Endothelial cell (in vitro differentiated cells): ENCODE measurements at regions not wholly inside any gene's neighbourhood (a gene's known extent, or its start where the extent isn't known, plus 50 kb on each side); places are given as distances from the start of the nearest gene placed in this dataset.

Experiments
- DNase-seq: peaks from one replicate; pipeline ENCODE4 v3.0.0; 2021; ENCODE audit warnings: low spot score
- H3K27ac Mint-ChIP-seq: one replicate; pipeline ENCODE4 v1.8.0; 2021; ENCODE audit warnings: mixed read lengths, inconsistent platforms; ENCODE audit not compliant: unreplicated experiment
- H3K27me3 Mint-ChIP-seq: one replicate; pipeline ENCODE4 v1.8.0; 2021; ENCODE audit warnings: mild to moderate bottlenecking, moderate library complexity, mixed read lengths, inconsistent platforms; ENCODE audit not compliant: unreplicated experiment
- H3K36me3 Mint-ChIP-seq: one replicate; pipeline ENCODE4 v1.8.0; 2021; ENCODE audit warnings: mild to moderate bottlenecking, low read depth, mixed read lengths, inconsistent platforms; ENCODE audit not compliant: unreplicated experiment
- H3K4me1 Mint-ChIP-seq: one replicate; pipeline ENCODE4 v1.8.0; 2021; ENCODE audit warnings: mild to moderate bottlenecking, mixed read lengths, inconsistent platforms; ENCODE audit not compliant: unreplicated experiment
- H3K4me3 Mint-ChIP-seq: one replicate; pipeline ENCODE4 v1.8.0; 2021; ENCODE audit warnings: mild to moderate bottlenecking, mixed read lengths, inconsistent platforms; ENCODE audit not compliant: unreplicated experiment
- H3K9me3 Mint-ChIP-seq: one replicate; pipeline ENCODE4 v1.8.0; 2021; ENCODE audit warnings: mixed read lengths, inconsistent platforms; ENCODE audit not compliant: unreplicated experiment
- TF ChIP-seq, protein P1 (sequence below): fragments of 200-600 bp; sonication (generic); IDR thresholded peaks from one replicate; pipeline ENCODE4 v1.5.0; 2021; ENCODE audit warnings: antibody characterized with exemption; ENCODE audit not compliant: unreplicated experiment

GRCh38 chr1:116242741-116243140 is 130.3 kb upstream of the ATP1A1 start:
- TF ChIP-seq, protein P1, sequence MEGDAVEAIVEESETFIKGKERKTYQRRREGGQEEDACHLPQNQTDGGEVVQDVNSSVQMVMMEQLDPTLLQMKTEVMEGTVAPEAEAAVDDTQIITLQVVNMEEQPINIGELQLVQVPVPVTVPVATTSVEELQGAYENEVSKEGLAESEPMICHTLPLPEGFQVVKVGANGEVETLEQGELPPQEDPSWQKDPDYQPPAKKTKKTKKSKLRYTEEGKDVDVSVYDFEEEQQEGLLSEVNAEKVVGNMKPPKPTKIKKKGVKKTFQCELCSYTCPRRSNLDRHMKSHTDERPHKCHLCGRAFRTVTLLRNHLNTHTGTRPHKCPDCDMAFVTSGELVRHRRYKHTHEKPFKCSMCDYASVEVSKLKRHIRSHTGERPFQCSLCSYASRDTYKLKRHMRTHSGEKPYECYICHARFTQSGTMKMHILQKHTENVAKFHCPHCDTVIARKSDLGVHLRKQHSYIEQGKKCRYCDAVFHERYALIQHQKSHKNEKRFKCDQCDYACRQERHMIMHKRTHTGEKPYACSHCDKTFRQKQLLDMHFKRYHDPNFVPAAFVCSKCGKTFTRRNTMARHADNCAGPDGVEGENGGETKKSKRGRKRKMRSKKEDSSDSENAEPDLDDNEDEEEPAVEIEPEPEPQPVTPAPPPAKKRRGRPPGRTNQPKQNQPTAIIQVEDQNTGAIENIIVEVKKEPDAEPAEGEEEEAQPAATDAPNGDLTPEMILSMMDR, result no peak
- Mint-ChIP-seq H3K27me3 (no peaks in the 10 kb centered on the region), H3K27ac (no peak overlapping the region), H3K4me1 (peaks cover 9% of the 10 kb centered on the region), H3K9me3 (no peaks in the 10 kb centered on the region), H3K36me3 (no peaks in the 10 kb centered on the region), H3K4me3 (no peak overlapping the region)
- no peak for DNase-seq

DNA sequence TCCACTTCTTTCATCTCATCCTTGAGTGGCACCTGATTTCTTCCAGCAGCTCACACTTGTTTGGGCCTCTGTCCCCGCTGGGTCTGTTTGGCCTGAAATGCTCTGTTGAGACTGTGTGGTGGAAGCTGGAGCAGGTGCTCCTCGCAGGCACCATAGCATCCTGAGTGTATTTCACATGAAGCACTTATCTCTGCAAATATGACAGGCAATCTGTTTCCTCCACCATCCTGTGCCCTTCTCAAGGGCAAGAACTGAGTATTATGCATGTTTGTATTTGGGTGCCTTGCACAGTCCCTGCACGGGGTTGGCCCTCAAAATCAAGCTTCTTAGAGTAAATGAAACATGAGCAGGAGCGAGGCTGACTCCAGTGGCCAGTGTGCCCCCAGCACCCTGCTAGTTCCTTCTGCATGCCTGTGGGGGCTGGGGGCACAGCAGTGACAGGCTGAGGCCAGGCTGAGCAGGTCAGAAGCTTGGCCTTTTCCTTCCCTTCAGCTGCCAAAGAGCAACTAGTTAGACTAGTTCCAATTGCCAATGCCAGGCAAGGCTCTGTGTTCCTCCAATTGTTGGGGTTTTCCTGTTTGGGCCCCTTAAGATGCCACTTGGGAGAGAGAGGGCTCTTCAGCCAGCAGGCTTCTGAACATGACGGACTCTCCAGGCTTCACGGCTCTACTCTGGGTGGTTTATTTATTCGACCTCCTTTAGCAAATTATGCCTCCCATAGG is 129.6 kb upstream of the ATP1A1 start:
- Mint-ChIP-seq H3K27ac (no peak overlapping the region), H3K36me3 (no peaks in the 10 kb centered on the region), H3K4me1 (peaks cover 9% of the 10 kb centered on the region), H3K4me3 (no peak overlapping the region), H3K9me3 (no peaks in the 10 kb centered on the region), H3K27me3 (no peaks in the 10 kb centered on the region)
- DNase-seq, result no peak
- TF ChIP-seq, protein P1, result no peak

GRCh38 chr1:116246174-116246573 is 126.9 kb upstream of the ATP1A1 start:
- Mint-ChIP-seq H3K9me3 (no peaks in the 10 kb centered on the region), H3K36me3 (no peaks in the 10 kb centered on the region), H3K27ac (no peak overlapping the region), H3K27me3 (no peaks in the 10 kb centered on the region), H3K4me1 (peaks cover 9% of the 10 kb centered on the region), H3K4me3 (no peak overlapping the region)
- TF ChIP-seq, protein P1, result no peak
- DNase-seq, result no peak

DNA sequence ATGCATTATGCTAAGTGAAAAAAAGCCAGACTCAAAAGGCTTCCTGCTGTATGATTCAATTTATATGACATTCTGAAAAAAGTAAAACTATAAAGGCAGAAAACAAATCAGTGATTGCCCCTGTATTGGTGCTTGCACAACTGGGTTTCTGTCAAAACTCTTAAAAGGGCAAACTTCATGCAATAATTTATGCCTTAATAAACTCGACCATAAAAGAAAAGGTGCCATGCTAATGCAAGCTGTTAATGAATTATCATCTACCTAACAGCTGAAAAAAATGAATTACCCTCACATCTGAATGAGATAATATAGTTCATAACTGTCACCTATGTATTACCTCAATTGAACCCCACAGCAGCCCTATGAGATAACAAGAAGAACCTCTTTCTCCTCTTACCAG is 120.8 kb upstream of the ATP1A1 start:
- H3K27me3 Mint-ChIP-seq, result no peaks in the 10 kb centered on the region
- H3K36me3 Mint-ChIP-seq, result no peaks in the 10 kb centered on the region
- H3K9me3 Mint-ChIP-seq, result no peaks in the 10 kb centered on the region
- no peaks in the 10 kb centered on the region for H3K4me1 Mint-ChIP-seq
- TF ChIP-seq, protein P1, result no peak
- H3K4me3 Mint-ChIP-seq, result no peak overlapping the region
- H3K27ac Mint-ChIP-seq, result no peak overlapping the region
- DNase-seq, result no peak

- H3K27me3 Mint-ChIP-seq, result no peaks in the 10 kb centered on the region
- no peaks in the 10 kb centered on the region for H3K4me1 Mint-ChIP-seq
- no peak overlapping the region for H3K27ac Mint-ChIP-seq
- no peaks in the 10 kb centered on the region for H3K36me3 Mint-ChIP-seq
- TF ChIP-seq, protein P1, result no peak
- H3K9me3 Mint-ChIP-seq, result no peaks in the 10 kb centered on the region
- DNase-seq, result no peak
- H3K4me3 Mint-ChIP-seq, result no peak overlapping the region
Observed at GRCh38 chr1:116252785-116253184, 120.3 kb upstream of the ATP1A1 start.
